Vagina (tissue), 2 donors: ENCODE measurements at regions not wholly inside any gene's neighbourhood (a gene's known extent, or its start where the extent isn't known, plus 50 kb on each side); places are given as distances from the start of the nearest gene placed in this dataset.
"Not testable (repeated sequence)": the region's sequence is repeated elsewhere in the genome, so short reads cannot be mapped to it uniquely, and the experiment has no call there.

Experiments used
- DNase-seq, 2 donors: peaks; one replicate each; pipeline ENCODE4 v3.0.0-alpha.2; 2017; ENCODE audit errors: extremely low spot score in 2 of 2
- H3K27ac ChIP-seq: fragments of 200-600 bp; sonication (generic); one replicate; pipeline ENCODE4 v1.5.1; 2019
- H3K27me3 ChIP-seq: fragments of 200-600 bp; sonication (generic); one replicate; pipeline ENCODE4 v1.5.1; 2019
- H3K36me3 ChIP-seq, 2 donors: fragments of 200-600 bp; sonication (generic); one replicate each; pipeline ENCODE4 v1.5.1; 2017 to 2019
- H3K4me1 ChIP-seq: fragments of 200-600 bp; sonication (generic); one replicate; pipeline ENCODE4 v1.5.1; 2019
- H3K4me3 ChIP-seq, 2 donors: fragments of 200-600 bp; sonication (generic); 1 replicate in 1 of 2; 2 replicates in 1 of 2; pipeline ENCODE4 v1.5.1; 2016 to 2019
- H3K9me3 ChIP-seq: fragments of 200-600 bp; sonication (generic); one replicate; pipeline ENCODE4 v1.5.1; 2019
- CTCF ChIP-seq, 3 experiments: fragments of 450-650 bp in 2 of 3; fragments of 200-600 bp in 1 of 3; sonication (generic) in 1 of 3; IDR thresholded peaks; one replicate each; pipeline ENCODE4 v1.5.1; 2017 to 2019; ENCODE audit warnings: antibody characterized with exemption in 3 of 3, mild to moderate bottlenecking in 2 of 3, moderate library complexity in 2 of 3
- POLR2A ChIP-seq, 2 donors: fragments of 450-650 bp; IDR thresholded peaks; one replicate each; pipeline ENCODE4 v1.6.1; 2017; ENCODE audit warnings: antibody characterized with exemption in 2 of 2, mild to moderate bottlenecking in 2 of 2, moderate library complexity in 2 of 2
- POLR2AphosphoS5 ChIP-seq, 2 donors: sonication (generic); formaldehyde crosslinking; IDR thresholded peaks; one replicate each; pipeline ENCODE4 v1.9.0; 2017; ENCODE audit warnings: antibody characterized with exemption in 2 of 2, mild to moderate bottlenecking in 2 of 2, low read depth in 1 of 2; ENCODE audit not compliant: insufficient read depth in 1 of 2
- intact Hi-C: fragments of 100-400 bp; cut with DNase I; formaldehyde crosslinking; loops from one replicate; pipeline ENCODE4 v1.15.1; 2023

GRCh38 chr16:77511053-77511452, 76.2 kb upstream of the ADAMTS18 start:
- intact Hi-C loops = no loop called here
- TF ChIP-seq CTCF (IDR thresholded peaks at IDR 0.05) (no peak), POLR2AphosphoS5 (IDR thresholded peaks at IDR 0.05; ENCODE audit: insufficient read depth in 1 of 2, low read depth in 1 of 2) (no peak), POLR2A (IDR thresholded peaks at IDR 0.05) (no peak)
- DNase-seq = no peak
- no peak overlapping the region for H3K27ac ChIP-seq
- no peak overlapping the region for H3K4me3 ChIP-seq
- no peaks in the 10 kb centered on the region for H3K4me1 ChIP-seq
- no peaks in the 10 kb centered on the region for H3K9me3 ChIP-seq
- no peaks in the 10 kb centered on the region for H3K27me3 ChIP-seq
- H3K36me3 ChIP-seq = no peaks in the 10 kb centered on the region

GRCh38 chr16:77514500-77515220, 79.8 kb upstream of the ADAMTS18 start:
- H3K4me1 ChIP-seq = no peaks in the 10 kb centered on the region
- intact Hi-C loops = no loop called here
- no peaks in the 10 kb centered on the region for H3K9me3 ChIP-seq
- TF ChIP-seq POLR2AphosphoS5 (IDR thresholded peaks at IDR 0.05; ENCODE audit: insufficient read depth in 1 of 2, low read depth in 1 of 2) (no peak), POLR2A (IDR thresholded peaks at IDR 0.05) (no peak), CTCF (IDR thresholded peaks at IDR 0.05) (no peak)
- no peaks in the 10 kb centered on the region for H3K36me3 ChIP-seq
- no peak overlapping the region for H3K27ac ChIP-seq
- H3K4me3 ChIP-seq = no peak overlapping the region
- no peak for DNase-seq
- no peaks in the 10 kb centered on the region for H3K27me3 ChIP-seq

GRCh38 chr16:77525226-77525625, 90.4 kb upstream of the ADAMTS18 start:
- H3K4me1 ChIP-seq, intact Hi-C loops, H3K4me3 ChIP-seq, H3K27ac ChIP-seq, H3K36me3 ChIP-seq, H3K9me3 ChIP-seq, H3K27me3 ChIP-seq, DNase-seq: not testable (repeated sequence)

GRCh38 chr16:77531752-77532151, 96.9 kb upstream of the ADAMTS18 start:
- Histone ChIP-seq H3K9me3 (no peaks in the 10 kb centered on the region), H3K4me3 (no peak overlapping the region), H3K36me3 (no peaks in the 10 kb centered on the region), H3K27ac (no peak overlapping the region), H3K4me1 (no peaks in the 10 kb centered on the region), H3K27me3 (no peaks in the 10 kb centered on the region)
- intact Hi-C loops = no loop called here
- TF ChIP-seq POLR2AphosphoS5 (IDR thresholded peaks at IDR 0.05; ENCODE audit: insufficient read depth in 1 of 2, low read depth in 1 of 2) (no peak), POLR2A (IDR thresholded peaks at IDR 0.05) (no peak), CTCF (IDR thresholded peaks at IDR 0.05) (no peak)
- no peak for DNase-seq

GRCh38 chr16:77536809-77537208, 102.0 kb upstream of the ADAMTS18 start:
- H3K4me3 ChIP-seq = no peak overlapping the region
- intact Hi-C loops = no loop called here
- no peak for DNase-seq
- H3K27me3 ChIP-seq = no peaks in the 10 kb centered on the region
- H3K36me3 ChIP-seq = no peaks in the 10 kb centered on the region
- no peak overlapping the region for H3K27ac ChIP-seq
- H3K9me3 ChIP-seq = no peaks in the 10 kb centered on the region
- TF ChIP-seq POLR2AphosphoS5 (IDR thresholded peaks at IDR 0.05; ENCODE audit: insufficient read depth in 1 of 2, low read depth in 1 of 2) (no peak), CTCF (IDR thresholded peaks at IDR 0.05) (no peak), POLR2A (IDR thresholded peaks at IDR 0.05) (no peak)
- H3K4me1 ChIP-seq = no peaks in the 10 kb centered on the region
